Mucosa of descending colon (tissue), 3 donors: ENCODE measurements at regions not wholly inside any gene's neighbourhood (a gene's known extent, or its start where the extent isn't known, plus 50 kb on each side); places are given as distances from the start of the nearest gene placed in this dataset.

ENCODE experiments used
- ATAC-seq: fragments of 200-7000 bp; cut with Tn5 transposase; one replicate; pipeline ENCODE4 v1.9.1; 2020; ENCODE audit warnings: mild to moderate bottlenecking, moderate library complexity
- DNase-seq, 3 donors: peaks; one replicate each; pipeline ENCODE4 v3.0.0-alpha.2; 2020
- H3K36me3 ChIP-seq: fragments of 200-600 bp; one replicate; pipeline ENCODE4 v1.8.0; 2021; ENCODE audit warnings: low read depth, mild to moderate bottlenecking
- H3K4me1 ChIP-seq: fragments of 200-600 bp; one replicate; pipeline ENCODE4 v1.8.0; 2021; ENCODE audit warnings: low read depth, mild to moderate bottlenecking
- H3K4me3 ChIP-seq: fragments of 200-600 bp; one replicate; pipeline ENCODE4 v1.8.0; 2021; ENCODE audit warnings: mild to moderate bottlenecking
- H3K9me3 ChIP-seq: fragments of 200-600 bp; one replicate; pipeline ENCODE4 v1.8.0; 2021; ENCODE audit warnings: mild to moderate bottlenecking
- CTCF ChIP-seq: fragments of 200-600 bp; IDR thresholded peaks from one replicate; pipeline ENCODE4 v1.8.0; 2022; ENCODE audit warnings: antibody characterized with exemption, mild to moderate bottlenecking
- intact Hi-C, 2 donors: fragments of 100-400 bp; cut with DNase I in 1 of 2; cut with micrococcal nuclease in 1 of 2; formaldehyde crosslinking; loops; one replicate each; pipeline versions ENCODE4 v1.11.0 to v1.11.1; 2022; cut with DNase I, micrococcal nuclease
- donor health status: DM: no; HTN: no; CAD: no; lungs with moderate emphysema.
- donor health status: DM: no; HTN: no; CAD: no.
- donor health status: DM: no; HTN: yes; CAD: no.

GRCh38 chr3:64894006-64894405 is 206.2 kb upstream of the ADAMTS9 start:
- no peak for DNase-seq

GRCh38 chr3:64892671-64893309 is 205.0 kb upstream of the ADAMTS9 start:
- H3K4me1 ChIP-seq = no peaks in the 10 kb centered on the region
- intact Hi-C loops = no loop called here
- no peak for TF ChIP-seq CTCF
- ATAC-seq (no peak), DNase-seq (no peak)
- no peak overlapping the region for H3K4me3 ChIP-seq
- H3K36me3 ChIP-seq = no peaks in the 10 kb centered on the region
- no peaks in the 10 kb centered on the region for H3K9me3 ChIP-seq

More at GRCh38 chr3:64894006-64894405, 206.2 kb upstream of the ADAMTS9 start:
- no peak for ATAC-seq
- no peaks in the 10 kb centered on the region for H3K9me3 ChIP-seq
- no peaks in the 10 kb centered on the region for H3K36me3 ChIP-seq
- TF ChIP-seq CTCF = no peak
- intact Hi-C loops = no loop called here
- H3K4me1 ChIP-seq = no peaks in the 10 kb centered on the region
- no peak overlapping the region for H3K4me3 ChIP-seq

- H3K4me1 ChIP-seq = no peaks in the 10 kb centered on the region
Measured at GRCh38 chr3:64891021-64891420, 203.2 kb upstream of the ADAMTS9 start.

GRCh38 chr3:64890466-64890865 is 202.7 kb upstream of the ADAMTS9 start:
- TF ChIP-seq CTCF = no peak
- Histone ChIP-seq H3K4me3 (no peak overlapping the region), H3K9me3 (no peaks in the 10 kb centered on the region), H3K4me1 (no peaks in the 10 kb centered on the region), H3K36me3 (no peaks in the 10 kb centered on the region)
- ATAC-seq (no peak), DNase-seq (no peak)
- intact Hi-C loops = no loop called here

More at GRCh38 chr3:64891021-64891420, 203.2 kb upstream of the ADAMTS9 start:
- no peak for DNase-seq
- no peak for ATAC-seq
- H3K9me3 ChIP-seq = no peaks in the 10 kb centered on the region
- no peak for TF ChIP-seq CTCF
- H3K36me3 ChIP-seq = no peaks in the 10 kb centered on the region
- intact Hi-C loops = no loop called here
- no peak overlapping the region for H3K4me3 ChIP-seq

- Histone ChIP-seq H3K4me3 (no peak overlapping the region), H3K36me3 (no peaks in the 10 kb centered on the region), H3K9me3 (no peaks in the 10 kb centered on the region), H3K4me1 (no peaks in the 10 kb centered on the region)
- ATAC-seq (no peak), DNase-seq (peak in 1 of 3 donors; percentile 44)
- intact Hi-C loops = no loop called here
- no peak for TF ChIP-seq CTCF
Measured at GRCh38 chr3:64890006-64890405, 202.2 kb upstream of the ADAMTS9 start.
